ENCODE measurements at regions not wholly inside any gene's neighbourhood (a gene's known extent, or its start where the extent isn't known, plus 50 kb on each side); places are given as distances from the start of the nearest gene placed in this dataset.

GRCh38 chr20:60087563-60088105 is 129.4 kb downstream of the CDH26 start:
- TF ChIP-seq CTCF (conservative IDR thresholded peaks at IDR 0.05) = no peak
- TF ChIP-seq ZFX (IDR thresholded peaks at IDR 0.05) = no peak
